Activated CD4-positive, alpha-beta T cell treated with anti-CD3 and anti-CD28 coated beads, Interleukin-2, amount 10 ng/mL, durations not matched to agents 24 days and 14 days (primary cell): ENCODE measurements at regions not wholly inside any gene's neighbourhood (a gene's known extent, or its start where the extent isn't known, plus 50 kb on each side); places are given as distances from the start of the nearest gene placed in this dataset.
"Not testable (repeated sequence)": the region's sequence is repeated elsewhere in the genome, so short reads cannot be mapped to it uniquely, and the experiment has no call there.

Experiments
- DNase-seq: peaks from one replicate; pipeline ENCODE4 v3.0.0; 2022
- H3K27ac Mint-ChIP-seq: one replicate; pipeline ENCODE4 v1.8.0; 2022; ENCODE audit warnings: mild to moderate bottlenecking, mixed read lengths
- H3K27me3 Mint-ChIP-seq: one replicate; pipeline ENCODE4 v1.8.0; 2022; ENCODE audit warnings: mixed read lengths
- H3K36me3 Mint-ChIP-seq: one replicate; pipeline ENCODE4 v1.8.0; 2022; ENCODE audit warnings: low read depth, mild to moderate bottlenecking, mixed read lengths
- H3K4me1 Mint-ChIP-seq: one replicate; pipeline ENCODE4 v1.8.0; 2021; ENCODE audit warnings: mixed read lengths
- H3K4me3 Mint-ChIP-seq: one replicate; pipeline ENCODE4 v1.8.0; 2022; ENCODE audit warnings: mild to moderate bottlenecking, moderate library complexity, mixed read lengths
- H3K9me3 Mint-ChIP-seq: one replicate; pipeline ENCODE4 v1.8.0; 2021; ENCODE audit warnings: mixed read lengths
- intact Hi-C: fragments of 100-400 bp; cut with micrococcal nuclease; formaldehyde crosslinking; loops from one replicate; pipeline ENCODE4 v1.15.1; 2023

DNA sequence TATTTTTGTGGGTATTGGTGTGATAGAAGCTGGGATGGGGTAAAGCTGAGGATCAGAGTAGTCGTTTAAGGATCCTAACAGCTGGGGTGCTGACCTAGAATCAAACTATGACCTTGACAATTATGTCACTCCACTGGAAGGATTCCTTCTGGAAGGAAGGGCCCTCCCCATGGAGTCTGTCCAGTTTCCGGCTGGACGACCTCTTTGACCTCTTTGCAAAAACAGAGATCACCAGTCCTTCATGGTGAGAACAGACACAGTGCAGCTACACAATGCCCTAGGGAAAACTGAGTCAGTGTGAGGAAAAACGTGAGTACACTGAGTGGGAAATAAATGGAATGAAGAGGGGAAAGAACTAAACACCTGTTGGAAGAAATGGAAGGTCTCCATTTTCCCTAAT lies 445.6 kb downstream of the MAT2B start:
- no peaks in the 10 kb centered on the region for H3K4me1 Mint-ChIP-seq
- H3K27ac Mint-ChIP-seq = no peak overlapping the region
- intact Hi-C loops = no loop called here
- DNase-seq = no peak
- H3K9me3 Mint-ChIP-seq = no peaks in the 10 kb centered on the region
- no peaks in the 10 kb centered on the region for H3K27me3 Mint-ChIP-seq
- no peak overlapping the region for H3K4me3 Mint-ChIP-seq
- H3K36me3 Mint-ChIP-seq = no peaks in the 10 kb centered on the region

GRCh38 chr5:163953901-163954300 lies 448.5 kb downstream of the MAT2B start:
- H3K4me3 Mint-ChIP-seq = no peak overlapping the region
- no peaks in the 10 kb centered on the region for H3K9me3 Mint-ChIP-seq
- H3K4me1 Mint-ChIP-seq = no peaks in the 10 kb centered on the region
- intact Hi-C loops = no loop called here
- no peak overlapping the region for H3K27ac Mint-ChIP-seq
- no peak for DNase-seq
- no peaks in the 10 kb centered on the region for H3K36me3 Mint-ChIP-seq
- H3K27me3 Mint-ChIP-seq = no peaks in the 10 kb centered on the region

GRCh38 chr5:163961230-163961629 lies 455.8 kb downstream of the MAT2B start:
- H3K9me3 Mint-ChIP-seq, intact Hi-C loops, H3K4me3 Mint-ChIP-seq, DNase-seq, H3K36me3 Mint-ChIP-seq, H3K27me3 Mint-ChIP-seq, H3K4me1 Mint-ChIP-seq, H3K27ac Mint-ChIP-seq: not testable (repeated sequence)

- H3K9me3 Mint-ChIP-seq = no peaks in the 10 kb centered on the region
- no peak for DNase-seq
- H3K4me3 Mint-ChIP-seq = no peak overlapping the region
- no peaks in the 10 kb centered on the region for H3K27me3 Mint-ChIP-seq
- no peak overlapping the region for H3K27ac Mint-ChIP-seq
- H3K36me3 Mint-ChIP-seq = no peaks in the 10 kb centered on the region
- intact Hi-C loops = no loop called here
- no peaks in the 10 kb centered on the region for H3K4me1 Mint-ChIP-seq
Measured at GRCh38 chr5:163963881-163964280, 458.5 kb downstream of the MAT2B start.

GRCh38 chr5:163964671-163965070 lies 459.3 kb downstream of the MAT2B start:
- no peaks in the 10 kb centered on the region for H3K27me3 Mint-ChIP-seq

GRCh38 chr5:163967268-163967667 lies 461.8 kb downstream of the MAT2B start:
- intact Hi-C loops = no loop called here
- no peaks in the 10 kb centered on the region for H3K4me1 Mint-ChIP-seq
- no peak overlapping the region for H3K27ac Mint-ChIP-seq
- H3K9me3 Mint-ChIP-seq = no peaks in the 10 kb centered on the region
- H3K4me3 Mint-ChIP-seq = no peak overlapping the region
- no peaks in the 10 kb centered on the region for H3K36me3 Mint-ChIP-seq
- no peak for DNase-seq
- no peaks in the 10 kb centered on the region for H3K27me3 Mint-ChIP-seq

More at GRCh38 chr5:163964671-163965070, 459.3 kb downstream of the MAT2B start:
- no peak overlapping the region for H3K27ac Mint-ChIP-seq
- intact Hi-C loops = no loop called here
- no peak for DNase-seq
- H3K36me3 Mint-ChIP-seq = no peaks in the 10 kb centered on the region
- H3K9me3 Mint-ChIP-seq = no peaks in the 10 kb centered on the region
- H3K4me3 Mint-ChIP-seq = no peak overlapping the region
- no peaks in the 10 kb centered on the region for H3K4me1 Mint-ChIP-seq

GRCh38 chr5:163968651-163969050 lies 463.2 kb downstream of the MAT2B start:
- intact Hi-C loops = no loop called here
- DNase-seq = no peak
- no peaks in the 10 kb centered on the region for H3K36me3 Mint-ChIP-seq
- H3K27me3 Mint-ChIP-seq = no peaks in the 10 kb centered on the region
- H3K9me3 Mint-ChIP-seq = no peaks in the 10 kb centered on the region
- no peak overlapping the region for H3K4me3 Mint-ChIP-seq
- H3K4me1 Mint-ChIP-seq = no peaks in the 10 kb centered on the region
- H3K27ac Mint-ChIP-seq = no peak overlapping the region

DNA sequence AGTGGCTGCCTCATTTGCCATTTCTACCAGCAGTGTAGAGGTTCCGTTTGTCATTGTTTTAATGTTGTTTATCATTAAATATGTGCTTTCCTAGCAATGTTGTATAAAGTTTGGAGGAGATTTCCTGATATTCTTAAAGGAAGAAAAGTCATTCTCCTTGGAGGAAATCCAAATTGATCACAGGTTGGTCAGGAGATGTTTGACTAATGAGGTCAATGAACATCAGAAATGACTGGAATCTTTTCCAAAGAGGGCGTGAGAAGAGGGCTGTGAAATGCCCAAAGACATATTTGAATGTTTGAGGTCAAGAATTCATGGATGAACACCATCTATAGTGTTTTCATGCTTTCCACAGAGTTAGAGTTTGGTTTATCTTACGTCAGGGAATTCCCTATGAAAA lies 471.3 kb downstream of the MAT2B start:
- no peak overlapping the region for H3K4me3 Mint-ChIP-seq
- no peaks in the 10 kb centered on the region for H3K4me1 Mint-ChIP-seq
- H3K27ac Mint-ChIP-seq = no peak overlapping the region
- H3K27me3 Mint-ChIP-seq = no peaks in the 10 kb centered on the region
- intact Hi-C loops = no loop called here
- no peaks in the 10 kb centered on the region for H3K9me3 Mint-ChIP-seq
- no peaks in the 10 kb centered on the region for H3K36me3 Mint-ChIP-seq
- DNase-seq = no peak

- no peak for DNase-seq
- Mint-ChIP-seq H3K9me3 (no peaks in the 10 kb centered on the region), H3K27ac (no peak overlapping the region), H3K27me3 (no peaks in the 10 kb centered on the region), H3K4me3 (no peak overlapping the region), H3K4me1 (no peaks in the 10 kb centered on the region), H3K36me3 (no peaks in the 10 kb centered on the region)
- intact Hi-C loops = no loop called here
Measured at GRCh38 chr5:163978897-163979296, 473.5 kb downstream of the MAT2B start.

GRCh38 chr5:163988566-163988965 lies 483.1 kb downstream of the MAT2B start:
- intact Hi-C loops = no loop called here
- Mint-ChIP-seq H3K4me1 (no peaks in the 10 kb centered on the region), H3K4me3 (no peak overlapping the region), H3K27ac (no peak overlapping the region), H3K36me3 (no peaks in the 10 kb centered on the region), H3K27me3 (no peaks in the 10 kb centered on the region), H3K9me3 (peaks cover 6% of the 10 kb centered on the region)
- DNase-seq = no peak

DNA sequence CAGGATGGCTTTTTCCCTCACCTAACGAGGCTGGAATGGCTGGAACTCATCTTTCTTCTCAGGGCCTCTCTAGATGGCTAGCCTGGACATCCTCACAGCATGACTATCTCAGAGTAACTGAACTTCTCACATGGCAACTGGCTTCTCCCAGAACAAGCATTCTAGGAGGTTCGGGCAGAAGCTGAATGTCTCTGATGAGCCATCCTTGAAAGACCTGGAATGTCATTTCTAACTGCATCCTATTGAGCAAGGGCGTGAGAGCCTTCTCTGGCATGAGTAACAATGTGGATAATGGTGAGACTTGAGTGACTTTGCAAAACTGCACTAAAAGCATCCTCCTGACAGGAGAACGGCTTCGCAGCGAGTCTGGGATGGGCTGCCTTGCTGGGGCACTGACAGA lies 487.7 kb downstream of the MAT2B start:
- H3K36me3 Mint-ChIP-seq = no peaks in the 10 kb centered on the region
- no peaks in the 10 kb centered on the region for H3K4me1 Mint-ChIP-seq
- H3K9me3 Mint-ChIP-seq = peaks cover 3% of the 10 kb centered on the region
- H3K27me3 Mint-ChIP-seq = no peaks in the 10 kb centered on the region
- no peak overlapping the region for H3K27ac Mint-ChIP-seq
- no peak overlapping the region for H3K4me3 Mint-ChIP-seq
- intact Hi-C loops = no loop called here
- no peak for DNase-seq

DNA sequence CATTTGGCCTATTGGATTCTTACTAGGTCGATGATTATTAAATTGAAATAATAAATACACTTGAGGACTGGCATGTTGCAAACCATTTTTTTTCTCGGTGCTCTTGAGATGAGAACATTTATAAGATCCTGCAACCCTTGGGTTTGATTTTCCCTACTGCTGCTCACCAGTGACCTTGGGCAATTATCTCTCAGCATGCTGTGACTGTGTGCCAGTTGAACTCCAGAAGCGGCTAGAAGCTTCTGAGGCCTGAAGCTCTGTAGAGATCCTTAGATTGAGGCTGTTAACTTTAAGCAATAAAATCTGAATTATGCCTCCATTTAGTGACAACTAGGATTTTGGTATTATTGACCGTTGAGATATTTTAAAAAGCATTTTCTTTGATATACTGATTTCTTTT lies 489.8 kb downstream of the MAT2B start:
- DNase-seq = no peak
- H3K4me3 Mint-ChIP-seq = no peak overlapping the region
- intact Hi-C loops = no loop called here
- H3K4me1 Mint-ChIP-seq = no peaks in the 10 kb centered on the region
- H3K27me3 Mint-ChIP-seq = no peaks in the 10 kb centered on the region
- no peak overlapping the region for H3K27ac Mint-ChIP-seq
- no peaks in the 10 kb centered on the region for H3K36me3 Mint-ChIP-seq
- H3K9me3 Mint-ChIP-seq = peaks cover 3% of the 10 kb centered on the region

DNA sequence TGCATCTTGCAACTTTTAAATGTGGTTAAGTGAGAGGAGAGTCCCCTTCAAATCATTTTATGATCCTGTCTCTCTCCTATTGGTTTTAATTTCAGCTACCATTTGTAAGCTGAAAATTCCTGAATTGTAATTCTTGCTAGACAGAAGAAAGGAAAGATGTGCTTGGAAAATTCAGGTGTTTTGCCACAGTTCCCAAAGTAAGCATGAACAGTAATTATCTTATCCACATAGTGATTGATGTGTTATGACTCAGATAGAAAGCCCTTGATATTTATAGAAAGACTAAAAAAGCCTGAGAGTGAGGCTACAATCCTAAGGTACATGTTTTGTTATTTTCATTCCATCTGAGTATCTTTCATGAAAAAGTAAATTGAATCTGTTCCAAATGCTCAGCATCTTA lies 492.5 kb downstream of the MAT2B start:
- Mint-ChIP-seq H3K4me3 (no peak overlapping the region), H3K27me3 (no peaks in the 10 kb centered on the region), H3K4me1 (no peaks in the 10 kb centered on the region), H3K27ac (no peak overlapping the region), H3K36me3 (no peaks in the 10 kb centered on the region), H3K9me3 (peaks cover 3% of the 10 kb centered on the region)
- no peak for DNase-seq
- intact Hi-C loops = no loop called here

DNA sequence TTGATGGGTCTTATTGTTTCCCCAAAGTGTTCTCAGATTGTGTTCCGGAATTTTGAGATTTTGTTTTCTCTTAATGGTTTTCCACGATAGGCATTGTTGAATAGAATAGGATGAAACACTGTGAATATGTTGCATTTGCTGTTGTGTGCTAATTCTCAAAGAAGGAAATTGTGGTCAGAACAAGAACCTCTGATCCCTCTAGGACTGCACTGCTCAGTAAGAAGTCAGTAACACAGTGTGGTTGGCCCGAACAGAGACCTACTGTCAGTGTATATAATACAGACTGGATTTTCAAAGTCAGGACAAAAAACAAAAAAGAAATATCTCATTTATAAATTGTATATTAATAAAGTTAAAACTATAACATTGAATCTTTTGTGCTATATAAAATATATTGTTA lies 494.8 kb downstream of the MAT2B start:
- DNase-seq = no peak
- Mint-ChIP-seq H3K36me3 (no peaks in the 10 kb centered on the region), H3K4me3 (no peak overlapping the region), H3K27ac (no peak overlapping the region), H3K27me3 (no peaks in the 10 kb centered on the region), H3K4me1 (no peaks in the 10 kb centered on the region), H3K9me3 (peaks cover 3% of the 10 kb centered on the region)
- intact Hi-C loops = no loop called here

- H3K36me3 Mint-ChIP-seq = no peaks in the 10 kb centered on the region
- H3K4me3 Mint-ChIP-seq = no peak overlapping the region
- H3K27ac Mint-ChIP-seq = no peak overlapping the region
- no peaks in the 10 kb centered on the region for H3K4me1 Mint-ChIP-seq
- no peaks in the 10 kb centered on the region for H3K27me3 Mint-ChIP-seq
- DNase-seq = no peak
- intact Hi-C loops = no loop called here
- H3K9me3 Mint-ChIP-seq = peaks cover 3% of the 10 kb centered on the region
Measured at GRCh38 chr5:164000819-164001218, 495.4 kb downstream of the MAT2B start.
